H9 (cell line): ENCODE measurements at regions not wholly inside any gene's neighbourhood (a gene's known extent, or its start where the extent isn't known, plus 50 kb on each side); places are given as distances from the start of the nearest gene placed in this dataset.

Source experiments
- DNase-seq: peaks from one replicate; pipeline ENCODE4 v3.0.0-alpha.2; 2017
- H2AFZ ChIP-seq: one replicate; pipeline ENCODE4 v1.6.1; 2013; ENCODE audit warnings: mild to moderate bottlenecking, low read length, control low read depth, moderate library complexity
- H2AK5ac ChIP-seq: 2 replicates; pipeline ENCODE4 v1.6.1; 2013; ENCODE audit warnings: low read length, control low read depth, mixed read lengths; ENCODE audit not compliant: insufficient read length
- H2BK120ac ChIP-seq: one replicate; pipeline ENCODE4 v1.6.1; 2013; ENCODE audit warnings: low read depth, mild to moderate bottlenecking, low read length, control low read depth, inconsistent platforms; ENCODE audit not compliant: poor library complexity, severe bottlenecking
- H2BK12ac ChIP-seq: 2 replicates; pipeline ENCODE4 v1.6.1; 2013; ENCODE audit warnings: low read length, control low read depth, mixed read lengths, low read depth; ENCODE audit not compliant: insufficient read length
- H2BK15ac ChIP-seq: 2 replicates; pipeline ENCODE4 v1.6.1; 2013; ENCODE audit warnings: low read depth, low read length, control low read depth
- H2BK20ac ChIP-seq: one replicate; pipeline ENCODE4 v1.6.1; 2013; ENCODE audit warnings: low read depth, mild to moderate bottlenecking, low read length, control low read depth, inconsistent platforms; ENCODE audit not compliant: poor library complexity, severe bottlenecking
- H2BK5ac ChIP-seq: 2 replicates; pipeline ENCODE4 v1.6.1; 2013; ENCODE audit warnings: low read length, control low read depth, mixed read lengths; ENCODE audit not compliant: insufficient read length
- H3K14ac ChIP-seq: 2 replicates; pipeline ENCODE4 v1.6.1; 2013; ENCODE audit warnings: low read length, control low read depth; ENCODE audit not compliant: insufficient read depth
- H3K18ac ChIP-seq: 2 replicates; pipeline ENCODE4 v1.6.1; 2013; ENCODE audit warnings: low read depth, mild to moderate bottlenecking, mixed read lengths, low read length, control low read depth; ENCODE audit not compliant: insufficient read length
- H3K23ac ChIP-seq: 2 replicates; pipeline ENCODE4 v1.6.1; 2013; ENCODE audit warnings: low read length, control low read depth, mixed read lengths, low read depth; ENCODE audit not compliant: insufficient read length
- H3K23me2 ChIP-seq: 2 replicates; pipeline ENCODE4 v1.6.1; 2013; ENCODE audit warnings: low read depth, mild to moderate bottlenecking, mixed read lengths, low read length, control low read depth; ENCODE audit not compliant: insufficient read length, poor library complexity, severe bottlenecking
- H3K27ac ChIP-seq: 2 replicates; pipeline ENCODE4 v1.5.1; 2013; ENCODE audit warnings: low read length, control low read depth, mixed read lengths, low read depth; ENCODE audit not compliant: insufficient read length
- H3K27me3 ChIP-seq: 2 replicates; pipeline ENCODE4 v1.6.1; 2013; ENCODE audit warnings: low read length, control low read depth, inconsistent platforms; ENCODE audit not compliant: insufficient read depth
- H3K4ac ChIP-seq: 2 replicates; pipeline ENCODE4 v1.6.1; 2013; ENCODE audit warnings: low read depth, mild to moderate bottlenecking, control low read depth, inconsistent platforms, low read length, moderate library complexity
- H3K4me1 ChIP-seq: 2 replicates; pipeline ENCODE4 v1.6.1; 2013; ENCODE audit warnings: low read length, control low read depth, inconsistent platforms; ENCODE audit not compliant: insufficient read depth
- H3K4me2 ChIP-seq: 2 replicates; pipeline ENCODE4 v1.6.1; 2013; ENCODE audit warnings: low read length, control low read depth, mixed read lengths; ENCODE audit not compliant: insufficient read length, insufficient read depth
- H3K56ac ChIP-seq: 2 replicates; pipeline ENCODE4 v1.6.1; 2013; ENCODE audit warnings: low read depth, mild to moderate bottlenecking, mixed read lengths, low read length, control low read depth; ENCODE audit not compliant: insufficient read length
- H3K79me1 ChIP-seq: 2 replicates; pipeline ENCODE4 v1.6.1; 2013; ENCODE audit warnings: low read depth, mild to moderate bottlenecking, moderate library complexity, low read length, control low read depth, inconsistent platforms; ENCODE audit not compliant: insufficient read depth, poor library complexity, severe bottlenecking
- H3K79me2 ChIP-seq: 2 replicates; pipeline ENCODE4 v1.6.1; 2013; ENCODE audit warnings: low read length, control low read depth, inconsistent platforms; ENCODE audit not compliant: insufficient read depth
- H3K9ac ChIP-seq: 2 replicates; pipeline ENCODE4 v1.6.1; 2013; ENCODE audit warnings: low read length, control low read depth, mixed read lengths; ENCODE audit not compliant: insufficient read length; ENCODE audit errors: extremely low read depth
- H3K9me3 ChIP-seq: one replicate; pipeline ENCODE4 v1.6.1; 2013; ENCODE audit warnings: low read depth, low read length, inconsistent platforms; ENCODE audit not compliant: control insufficient read depth
- H3T11ph ChIP-seq: one replicate; pipeline ENCODE4 v1.6.1; 2013; ENCODE audit warnings: mild to moderate bottlenecking, low read length, control low read depth, inconsistent platforms
- H4K20me1 ChIP-seq: one replicate; pipeline ENCODE4 v1.6.1; 2013; ENCODE audit not compliant: control insufficient read depth, insufficient read length, insufficient read depth
- H4K5ac ChIP-seq: 2 replicates; pipeline ENCODE4 v1.6.1; 2013; ENCODE audit warnings: low read depth, mild to moderate bottlenecking, mixed read lengths, low read length, control low read depth; ENCODE audit not compliant: insufficient read length
- H4K8ac ChIP-seq: replicated peaks from 2 replicates; pipeline ENCODE4 v1.6.1; 2013; ENCODE audit warnings: low read length, control low read depth, mixed read lengths, low read depth; ENCODE audit not compliant: insufficient read length
- H4K91ac ChIP-seq: 2 replicates; pipeline ENCODE4 v1.6.1; 2013; ENCODE audit warnings: low read depth, mild to moderate bottlenecking, moderate library complexity, mixed read lengths, low read length, control low read depth; ENCODE audit not compliant: insufficient read length
- H3K27ac Mint-ChIP-seq, 3 experiments: 2 replicates in 2 of 3; 3 replicates in 1 of 3; pipeline ENCODE4 v1.8.0; 2020 to 2021; ENCODE audit warnings: mixed read lengths in 3 of 3, mild to moderate bottlenecking in 1 of 3, moderate library complexity in 1 of 3
- H3K27me3 Mint-ChIP-seq: 2 replicates; pipeline ENCODE4 v1.8.0; 2021; ENCODE audit warnings: low read depth, mild to moderate bottlenecking, moderate library complexity, mixed read lengths
- H3K36me3 Mint-ChIP-seq, 3 experiments: 2 replicates in 2 of 3; 3 replicates in 1 of 3; pipeline ENCODE4 v1.8.0; 2020 to 2021; ENCODE audit warnings: low read depth in 3 of 3, mixed read lengths in 3 of 3; ENCODE audit not compliant: insufficient read depth in 1 of 3
- H3K4me1 Mint-ChIP-seq, 2 experiments: 2 replicates each; pipeline ENCODE4 v1.8.0; 2020; ENCODE audit warnings: mixed read lengths in 2 of 2
- H3K4me3 Mint-ChIP-seq, 2 experiments: 2 replicates in 1 of 2; 3 replicates in 1 of 2; pipeline ENCODE4 v1.8.0; 2020 to 2021; ENCODE audit warnings: mild to moderate bottlenecking in 2 of 2, mixed read lengths in 2 of 2, moderate library complexity in 1 of 2
- H3K9me3 Mint-ChIP-seq, 2 experiments: 2 replicates in 1 of 2; 3 replicates in 1 of 2; pipeline ENCODE4 v1.8.0; 2020; ENCODE audit warnings: mild to moderate bottlenecking in 2 of 2, mixed read lengths in 2 of 2, moderate library complexity in 1 of 2
- WGBS: extraction: QIAGEN DNeasy Blood & Tissue Kit; methylation state at CpG from one replicate; pipeline ENCODE4 v1.1.7; 2013; ENCODE audit warnings: missing lambda C conversion rate, low lambda C conversion rate, mixed read lengths; ENCODE audit not compliant: insufficient read length; ENCODE audit errors: extremely low coverage; 5-methylcytosine and 5-hydroxymethylcytosine counted together
- TF ChIP-seq, protein P1 (sequence below): fragments of 200-600 bp; sonication (generic); conservative IDR thresholded peaks from 3 replicates; pipeline ENCODE4 v1.8.0; 2021; ENCODE audit warnings: antibody characterized with exemption, mild to moderate bottlenecking

DNA sequence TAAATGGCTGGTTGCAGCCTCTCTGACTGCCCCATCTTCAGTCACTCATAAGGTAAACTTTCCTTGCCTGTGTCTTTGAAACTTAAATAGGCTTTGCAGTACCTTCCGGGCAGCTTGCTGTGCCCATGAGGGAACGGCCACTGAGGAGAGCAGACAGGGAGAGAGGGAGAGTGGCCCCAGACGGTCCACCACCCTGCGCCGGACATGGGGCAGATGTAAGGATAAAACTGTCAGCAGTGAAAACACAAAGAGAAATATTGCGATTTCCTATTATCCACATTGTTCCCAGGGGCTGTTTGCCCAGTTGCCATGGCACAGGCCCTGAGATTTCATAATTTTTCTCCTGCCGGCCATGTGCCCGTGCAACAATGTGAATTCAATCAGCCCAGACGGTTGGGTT, 265.9 kb upstream of the SALL3 start:
- Histone ChIP-seq H2AFZ (no peak overlapping the region), H3K4me2 (no peak overlapping the region), H4K20me1 (no peaks in the 10 kb centered on the region), H3T11ph (no peak overlapping the region), H4K91ac (no peak overlapping the region), H3K4ac (no peak overlapping the region), H2BK15ac (no peak overlapping the region), H3K79me1 (no peaks in the 10 kb centered on the region), H3K9me3 (peaks cover 2% of the 10 kb centered on the region), H3K23ac (no peak overlapping the region), H2BK5ac (no peak overlapping the region), H3K14ac (no peak overlapping the region), H2BK12ac (no peak overlapping the region), H3K4me1 (no peaks in the 10 kb centered on the region), H2AK5ac (no peak overlapping the region), H3K23me2 (peaks cover 4% of the 10 kb centered on the region), H4K8ac (no peak overlapping the region), H3K18ac (no peak overlapping the region), H3K79me2 (no peaks in the 10 kb centered on the region), H2BK20ac (no peak overlapping the region), H3K27me3 (no peaks in the 10 kb centered on the region), H2BK120ac (no peak overlapping the region), H3K9ac (no peak overlapping the region), H3K27ac (no peak overlapping the region), H3K56ac (no peak overlapping the region), H4K5ac (no peak overlapping the region)
- Mint-ChIP-seq H3K4me3 (no peak overlapping the region), H3K36me3 (peaks cover 2 to 6% (median 4%) of the 10 kb centered on the region in 3 experiments; a peak in 6 of 7 replicates), H3K27ac (no peak overlapping the region), H3K9me3 (peaks cover 3 to 5% of the 10 kb centered on the region in 2 experiments), H3K4me1 (no peaks in the 10 kb centered on the region), H3K27me3 (peaks cover under 1% of the 10 kb centered on the region; the same call in 1 of the 2 replicates)
- TF ChIP-seq, protein P1, sequence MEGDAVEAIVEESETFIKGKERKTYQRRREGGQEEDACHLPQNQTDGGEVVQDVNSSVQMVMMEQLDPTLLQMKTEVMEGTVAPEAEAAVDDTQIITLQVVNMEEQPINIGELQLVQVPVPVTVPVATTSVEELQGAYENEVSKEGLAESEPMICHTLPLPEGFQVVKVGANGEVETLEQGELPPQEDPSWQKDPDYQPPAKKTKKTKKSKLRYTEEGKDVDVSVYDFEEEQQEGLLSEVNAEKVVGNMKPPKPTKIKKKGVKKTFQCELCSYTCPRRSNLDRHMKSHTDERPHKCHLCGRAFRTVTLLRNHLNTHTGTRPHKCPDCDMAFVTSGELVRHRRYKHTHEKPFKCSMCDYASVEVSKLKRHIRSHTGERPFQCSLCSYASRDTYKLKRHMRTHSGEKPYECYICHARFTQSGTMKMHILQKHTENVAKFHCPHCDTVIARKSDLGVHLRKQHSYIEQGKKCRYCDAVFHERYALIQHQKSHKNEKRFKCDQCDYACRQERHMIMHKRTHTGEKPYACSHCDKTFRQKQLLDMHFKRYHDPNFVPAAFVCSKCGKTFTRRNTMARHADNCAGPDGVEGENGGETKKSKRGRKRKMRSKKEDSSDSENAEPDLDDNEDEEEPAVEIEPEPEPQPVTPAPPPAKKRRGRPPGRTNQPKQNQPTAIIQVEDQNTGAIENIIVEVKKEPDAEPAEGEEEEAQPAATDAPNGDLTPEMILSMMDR: no peak
- no CpG with 5 or more reads among the region's 9 CpGs for WGBS
- DNase-seq: no peak
